Stimulated activated CD4-positive, alpha-beta T cell treated with anti-CD3 and anti-CD28 coated beads, Interleukin-15, amount 100 ng/mL, for 48 hours (primary cell): ENCODE measurements at regions not wholly inside any gene's neighbourhood (a gene's known extent, or its start where the extent isn't known, plus 50 kb on each side); places are given as distances from the start of the nearest gene placed in this dataset.
"Not testable (repeated sequence)": the region's sequence is repeated elsewhere in the genome, so short reads cannot be mapped to it uniquely, and the experiment has no call there.

ENCODE experiments used
- DNase-seq, 2 donors: peaks; one replicate each; pipeline ENCODE4 v3.0.0-alpha.2; 2020; ENCODE audit warnings: low read depth in 2 of 2

DNA sequence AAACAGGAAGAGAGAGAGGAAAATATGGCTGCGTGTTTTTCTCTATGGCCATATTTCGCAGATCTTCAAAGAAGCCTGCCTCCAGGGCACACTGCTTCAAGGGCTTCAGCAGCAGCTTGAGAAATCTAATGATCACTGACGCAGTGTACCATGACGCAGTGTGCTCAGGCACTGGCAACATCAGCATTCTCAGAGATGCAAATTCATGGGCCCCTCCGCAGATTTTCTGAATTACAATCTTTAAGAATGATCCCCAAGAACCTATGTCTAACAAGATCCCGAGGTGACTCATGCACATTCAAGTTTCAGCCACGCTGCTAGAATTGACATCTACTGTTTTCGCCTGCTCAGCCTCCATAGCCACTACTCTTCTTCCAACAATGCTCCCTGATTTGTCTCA, 143.9 kb upstream of the ZNF366 start:
- no peak for DNase-seq

- no peak for DNase-seq
These were observed 142.2 kb upstream of the ZNF366 start for GRCh38 chr5:72649449-72649848.

GRCh38 chr5:72648480-72648879, 141.3 kb upstream of the ZNF366 start:
- DNase-seq: no peak

DNA sequence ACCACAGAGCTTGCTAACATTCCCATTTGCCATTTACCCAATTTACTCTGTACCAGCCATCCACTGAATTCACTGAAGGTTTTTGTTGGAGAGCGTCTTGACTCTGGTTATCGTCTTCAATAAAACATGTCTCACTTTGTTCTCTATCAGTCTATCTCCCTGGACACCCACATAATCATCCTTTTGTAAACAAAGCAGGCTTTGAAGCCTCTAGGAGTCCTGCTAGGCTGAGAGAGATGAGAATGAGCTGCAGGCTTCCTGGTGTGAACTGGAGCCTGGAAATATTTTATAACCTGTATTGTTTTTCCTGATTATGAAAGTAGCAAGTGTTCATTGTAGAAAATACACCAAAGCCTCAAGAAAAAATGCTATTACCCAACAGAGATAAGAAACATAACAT, 140.6 kb upstream of the ZNF366 start:
- DNase-seq: no peak

GRCh38 chr5:72646246-72646866, 139.1 kb upstream of the ZNF366 start:
- no peak for DNase-seq

DNA sequence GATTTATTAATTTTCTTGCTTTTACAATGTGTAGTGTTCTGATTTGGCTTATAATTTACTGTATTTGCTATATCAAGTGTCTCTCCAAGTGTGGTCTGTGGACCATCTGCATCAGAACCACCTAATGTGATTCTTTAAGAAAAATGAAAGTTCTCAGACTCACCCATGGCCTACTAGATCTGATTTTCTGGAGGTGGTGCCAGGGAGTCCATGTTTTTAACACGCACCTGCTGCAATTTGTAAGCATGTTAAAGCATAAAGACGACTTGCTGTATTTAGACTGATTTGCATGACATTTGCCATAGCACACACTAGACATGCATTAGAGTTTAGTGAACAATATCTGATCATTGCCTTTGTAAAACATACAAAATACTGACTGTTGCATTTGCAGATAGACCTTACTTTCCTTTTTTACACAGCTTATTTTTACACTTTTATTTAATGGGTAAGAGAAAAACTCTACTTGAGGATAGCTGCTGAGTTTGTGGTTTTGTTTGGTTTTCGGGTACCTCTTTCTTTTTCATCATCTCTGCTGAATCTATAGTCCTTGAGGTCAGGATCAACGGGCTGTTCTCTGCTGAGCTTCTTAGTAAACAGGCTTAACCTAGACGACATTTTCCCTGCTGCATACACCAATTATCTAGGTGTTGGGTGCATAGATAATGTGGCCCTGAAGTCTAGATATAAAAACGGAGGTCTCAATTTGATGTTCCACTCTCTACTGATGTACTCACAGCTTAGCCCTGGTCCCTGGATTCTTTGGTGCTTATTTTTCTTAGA, 138.0 kb upstream of the ZNF366 start:
- no peak for DNase-seq

GRCh38 chr5:72644296-72644695, 137.1 kb upstream of the ZNF366 start:
- no peak for DNase-seq

GRCh38 chr5:72641164-72641563, 134.0 kb upstream of the ZNF366 start:
- no peak for DNase-seq

DNA sequence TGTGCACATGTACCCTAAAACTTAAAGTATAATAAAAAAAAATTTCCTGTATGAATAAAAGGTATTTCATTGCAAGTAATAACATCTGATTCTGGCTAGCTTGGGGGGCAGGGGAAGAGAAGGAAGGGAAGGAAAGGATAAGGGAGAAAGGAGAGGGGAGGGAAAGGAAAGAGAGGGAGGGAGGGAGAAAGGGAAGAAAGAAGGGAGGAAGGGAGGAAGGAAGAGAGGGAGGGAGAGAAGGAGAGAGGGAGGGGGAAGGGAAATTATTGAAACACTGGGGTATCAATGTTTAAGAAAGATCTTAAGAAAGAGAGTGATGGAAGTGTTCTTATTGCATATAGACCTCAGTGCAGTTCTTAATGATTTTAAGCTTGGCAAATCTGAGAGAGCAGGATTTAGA, 129.8 kb upstream of the ZNF366 start:
- no peak for DNase-seq

GRCh38 chr5:72636565-72636964, 129.4 kb upstream of the ZNF366 start:
- DNase-seq: not testable (repeated sequence)

DNA sequence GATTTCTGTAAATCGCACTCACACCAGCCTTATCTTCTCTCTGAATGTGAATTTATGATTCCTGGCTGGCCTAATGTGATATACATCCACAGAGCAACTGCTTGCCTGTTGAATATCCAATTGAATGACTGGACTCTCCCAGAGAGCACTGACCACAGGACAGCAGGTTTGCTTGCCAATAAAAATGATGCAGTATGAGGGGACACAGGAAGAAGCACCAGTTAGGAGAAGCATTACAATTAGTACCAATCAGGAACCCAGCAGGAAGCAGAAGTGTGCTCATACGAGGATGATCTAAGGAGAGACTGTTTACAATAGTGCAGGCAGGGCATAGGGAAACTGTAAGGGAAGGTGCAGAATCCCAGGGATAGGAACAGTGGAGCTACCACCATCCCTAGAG, 127.2 kb upstream of the ZNF366 start:
- DNase-seq: no peak

GRCh38 chr5:72633649-72634048, 126.4 kb upstream of the ZNF366 start:
- no peak for DNase-seq

DNA sequence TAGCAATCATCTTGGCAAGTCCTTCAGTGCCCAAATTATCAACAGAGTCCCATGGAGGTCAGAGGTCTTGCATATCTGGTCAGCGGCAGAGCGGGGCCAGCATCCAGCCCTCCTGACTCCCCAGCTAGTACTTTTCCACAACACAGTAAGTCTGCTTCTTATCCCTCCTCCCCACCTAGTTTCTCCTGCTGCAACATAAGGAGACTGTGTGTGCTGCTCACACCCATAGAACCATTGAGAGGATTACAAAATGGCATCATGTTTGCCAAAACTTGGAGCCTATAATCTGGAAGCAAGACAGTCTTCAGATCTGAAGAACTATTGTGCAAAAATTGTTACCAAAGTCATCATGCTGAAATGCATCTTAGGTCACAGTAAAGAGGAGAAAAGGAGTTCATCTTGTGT, 125.8 kb upstream of the ZNF366 start:
- no peak for DNase-seq

GRCh38 chr5:72630721-72631120, 123.5 kb upstream of the ZNF366 start:
- DNase-seq: no peak

GRCh38 chr5:72630081-72630480, 122.9 kb upstream of the ZNF366 start:
- no peak for DNase-seq

DNA sequence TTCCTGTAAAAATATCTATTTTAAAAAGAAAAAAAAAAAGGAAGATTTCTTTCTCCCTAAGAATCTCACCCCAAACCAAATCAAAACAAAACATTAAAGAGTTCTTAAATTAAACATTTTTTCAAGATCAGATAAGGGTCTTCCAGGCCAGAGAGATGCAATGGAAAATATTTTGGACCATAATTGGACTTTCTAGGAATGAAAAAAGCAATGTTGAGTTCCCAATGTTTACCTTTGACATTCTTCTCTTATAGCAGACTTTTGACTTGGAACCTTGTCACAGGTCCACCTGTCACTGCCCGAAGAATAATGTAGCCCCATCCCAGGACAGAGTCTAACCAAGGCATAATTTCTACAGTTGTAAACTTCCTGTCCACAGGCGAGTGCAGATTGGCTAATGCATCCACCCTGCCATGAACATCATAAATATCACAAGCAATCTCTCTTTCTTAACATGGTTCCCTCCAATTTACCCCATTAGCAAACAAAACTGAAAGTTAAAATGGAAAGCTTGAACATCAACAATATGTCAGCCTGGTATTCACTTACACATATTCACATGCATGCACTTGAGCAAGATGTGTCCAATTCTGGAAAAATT, 121.7 kb upstream of the ZNF366 start:
- DNase-seq: no peak

DNA sequence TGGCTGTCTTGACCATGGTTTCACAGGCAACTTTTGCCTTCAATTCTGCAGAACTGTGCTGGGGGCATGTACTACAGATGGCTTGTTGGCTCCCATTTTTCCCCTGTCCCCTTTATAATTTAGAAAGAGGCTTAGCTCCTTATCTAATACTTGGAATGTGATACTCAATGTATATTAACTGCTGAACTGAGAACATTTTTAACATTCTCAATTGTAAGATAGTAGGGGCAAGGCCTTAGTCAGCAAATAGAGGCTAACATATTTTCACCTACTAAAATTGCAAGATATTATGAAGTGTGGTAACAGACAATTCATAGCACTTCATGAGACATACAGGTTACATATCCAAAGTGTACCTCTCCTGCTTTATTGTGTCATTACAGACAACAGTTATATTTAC, 118.1 kb upstream of the ZNF366 start:
- no peak for DNase-seq

DNA sequence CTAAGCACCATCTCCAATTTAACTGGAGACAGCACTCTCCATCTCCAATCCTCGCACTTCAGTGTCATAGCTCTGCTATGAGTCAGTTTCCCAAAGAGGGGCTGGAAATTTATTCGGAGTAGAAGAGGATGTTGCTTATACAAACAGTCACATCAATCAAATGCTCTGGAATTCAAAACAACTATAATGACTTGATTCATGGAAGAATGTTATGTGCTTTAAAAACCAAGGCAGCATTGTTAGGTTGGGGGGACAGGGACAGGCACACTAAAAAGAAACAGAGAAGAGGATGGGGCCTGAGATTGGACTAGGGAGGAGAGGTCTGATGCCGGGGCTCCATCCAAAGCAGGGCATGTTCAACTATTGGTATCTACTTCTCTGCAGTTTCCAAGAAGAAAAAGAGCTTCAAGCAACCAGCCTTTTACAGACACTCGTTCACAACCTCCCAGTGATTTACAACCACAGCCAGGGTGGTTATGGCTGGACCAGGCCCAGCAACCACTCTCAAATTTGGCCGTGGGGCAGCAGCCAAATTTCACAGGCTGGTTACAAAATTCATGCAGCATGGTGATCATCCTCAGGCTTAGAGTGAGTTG, 117.5 kb upstream of the ZNF366 start:
- no peak for DNase-seq

DNA sequence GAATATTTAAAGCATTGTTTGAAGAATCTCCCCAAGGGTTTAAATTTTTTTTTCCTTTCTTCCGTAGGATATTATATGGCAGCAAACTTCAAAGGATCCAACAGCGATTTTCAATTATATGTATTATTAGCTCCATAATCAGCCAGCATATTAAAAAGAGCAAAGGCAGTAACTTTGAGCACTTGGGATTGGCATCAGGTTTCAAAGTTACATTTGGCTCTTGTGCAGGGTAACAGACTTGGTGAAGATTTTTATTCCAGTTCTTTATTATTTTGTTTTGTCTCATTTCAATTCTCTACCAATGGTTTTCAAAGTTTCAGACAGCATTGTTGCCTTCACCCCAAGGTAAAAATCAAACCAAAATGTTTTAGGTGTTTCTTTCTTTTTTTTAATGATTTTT, 116.7 kb upstream of the ZNF366 start:
- DNase-seq: no peak

- no peak for DNase-seq
These were observed 116.1 kb upstream of the ZNF366 start for GRCh38 chr5:72623323-72623722.

- DNase-seq: no peak
These were observed 115.1 kb upstream of the ZNF366 start for GRCh38 chr5:72622170-72622760.

GRCh38 chr5:72621576-72621975, 114.4 kb upstream of the ZNF366 start:
- no peak for DNase-seq
